SK-N-SH treated with all-trans-retinoic acid at 6 μM for 48 hours (cell line): ENCODE measurements at regions not wholly inside any gene's neighbourhood (a gene's known extent, or its start where the extent isn't known, plus 50 kb on each side); places are given as distances from the start of the nearest gene placed in this dataset.

ENCODE experiments used
- ARNTL ChIP-seq: fragments of 450-650 bp; formaldehyde crosslinking; IDR thresholded peaks from 2 replicates; pipeline ENCODE4 v1.5.0; 2020; ENCODE audit warnings: low read depth, mild to moderate bottlenecking, moderate library complexity, borderline replicate concordance
- CREB5 ChIP-seq: fragments of 250-450 bp; sonication (Bioruptor Pico); IDR thresholded peaks from 2 replicates; pipeline ENCODE4 v1.5.1; 2020; ENCODE audit warnings: low read depth, mild to moderate bottlenecking, moderate library complexity
- ISL1 ChIP-seq: fragments of 250-450 bp; sonication (Bioruptor Pico); IDR thresholded peaks from 2 replicates; pipeline ENCODE4 v2.1.2; 2022; ENCODE audit warnings: mild to moderate bottlenecking, moderate library complexity
- OSR1 ChIP-seq: fragments of 250-450 bp; sonication (Bioruptor Pico); IDR thresholded peaks from 2 replicates; pipeline ENCODE4 v1.8.0; 2022; ENCODE audit warnings: moderate library complexity, mild to moderate bottlenecking, inconsistent platforms
- PPARA ChIP-seq: fragments of 250-450 bp; sonication (Bioruptor Pico); IDR thresholded peaks from 2 replicates; pipeline ENCODE4 v1.5.0; 2020; ENCODE audit warnings: mild to moderate bottlenecking, borderline replicate concordance
- ZFP30 ChIP-seq: fragments of 450-650 bp; formaldehyde crosslinking; IDR thresholded peaks from 2 replicates; pipeline ENCODE4 v1.5.0; 2022; ENCODE audit warnings: mild to moderate bottlenecking, moderate library complexity
- ZNF8 ChIP-seq: fragments of 450-650 bp; formaldehyde crosslinking; IDR thresholded peaks from 2 replicates; pipeline ENCODE4 v1.5.0; 2020; ENCODE audit warnings: mild to moderate bottlenecking, moderate library complexity

DNA sequence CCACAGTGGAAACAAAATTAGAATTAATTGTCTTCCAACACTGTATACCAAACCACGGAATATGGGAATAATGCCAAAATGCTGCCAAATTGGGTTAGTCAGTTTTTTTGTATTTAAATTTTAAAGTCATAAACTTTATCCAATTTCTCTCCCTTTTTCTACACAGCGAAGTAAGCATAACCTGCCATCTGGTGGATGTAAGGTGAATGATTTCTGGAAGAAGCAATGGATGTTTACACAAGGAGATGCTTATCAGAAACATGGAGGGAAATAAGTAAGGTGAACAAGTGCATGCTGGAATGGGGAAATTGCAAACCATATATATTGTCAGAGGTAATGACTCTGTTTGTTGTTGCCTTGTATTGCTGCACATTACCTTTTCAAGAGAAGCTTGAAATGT is 691.9 kb downstream of the TECRL start:
- TF ChIP-seq CREB5 (CRISPR knock-in tag) = no peak
- TF ChIP-seq ISL1 (CRISPR knock-in tag) = no peak
- TF ChIP-seq OSR1 (CRISPR knock-in tag) = no peak
- no peak for TF ChIP-seq ARNTL (CRISPR knock-in tag)
- TF ChIP-seq ZNF8 (CRISPR knock-in tag) = no peak
- TF ChIP-seq PPARA (CRISPR knock-in tag) = no peak
- TF ChIP-seq ZFP30 = no peak
